Myocyte (in vitro differentiated cells): ENCODE measurements at regions not wholly inside any gene's neighbourhood (a gene's known extent, or its start where the extent isn't known, plus 50 kb on each side); places are given as distances from the start of the nearest gene placed in this dataset.

Experiments used
- DNase-seq: peaks from one replicate; pipeline ENCODE4 v3.0.0-alpha.2; 2012; ENCODE audit warnings: low read depth

- DNase-seq: no peak
Measured at GRCh38 chr2:3138621-3139020, 239.0 kb downstream of the EIPR1 start.

- no peak for DNase-seq
Measured at GRCh38 chr2:3137651-3138300, 239.8 kb downstream of the EIPR1 start.

- no peak for DNase-seq
Measured at GRCh38 chr2:3135676-3136075, 241.9 kb downstream of the EIPR1 start.

GRCh38 chr2:3134026-3134571, 243.5 kb downstream of the EIPR1 start:
- DNase-seq: no peak

- DNase-seq: no peak
Measured at GRCh38 chr2:3132966-3133365, 244.7 kb downstream of the EIPR1 start.

GRCh38 chr2:3132466-3132865, 245.2 kb downstream of the EIPR1 start:
- no peak for DNase-seq

GRCh38 chr2:3131636-3132326, 245.8 kb downstream of the EIPR1 start:
- DNase-seq: no peak

GRCh38 chr2:3130889-3131635, 246.6 kb downstream of the EIPR1 start:
- no peak for DNase-seq

- DNase-seq: no peak
Measured at GRCh38 chr2:3130444-3130843, 247.2 kb downstream of the EIPR1 start.

GRCh38 chr2:3129867-3130266, 247.8 kb downstream of the EIPR1 start:
- peak; percentile 57 for DNase-seq

- no peak for DNase-seq
Measured at GRCh38 chr2:3128786-3129185, 248.8 kb downstream of the EIPR1 start.

GRCh38 chr2:3127710-3128109, 249.9 kb downstream of the EIPR1 start:
- no peak for DNase-seq

GRCh38 chr2:3126911-3127621, 250.6 kb downstream of the EIPR1 start:
- no peak for DNase-seq

GRCh38 chr2:3126171-3126910, 251.3 kb downstream of the EIPR1 start:
- no peak for DNase-seq

- DNase-seq: no peak
Measured at GRCh38 chr2:3125761-3126130, 251.9 kb downstream of the EIPR1 start.

- peak; percentile 78 for DNase-seq
Measured at GRCh38 chr2:3125001-3125760, 252.4 kb downstream of the EIPR1 start.

- DNase-seq: no peak
Measured at GRCh38 chr2:3122525-3122924, 255.1 kb downstream of the EIPR1 start.

- DNase-seq: no peak
Measured at GRCh38 chr2:3121601-3122000, 256.0 kb downstream of the EIPR1 start.

- no peak for DNase-seq
Measured at GRCh38 chr2:3117650-3118216, 259.9 kb downstream of the EIPR1 start.

GRCh38 chr2:3116371-3116770, 261.2 kb downstream of the EIPR1 start:
- no peak for DNase-seq
